HEK293T (cell line): ENCODE measurements at regions not wholly inside any gene's neighbourhood (a gene's known extent, or its start where the extent isn't known, plus 50 kb on each side); places are given as distances from the start of the nearest gene placed in this dataset.
A peak's percentile ranks its signal among the peaks of the same experiment; 100 is the strongest.
"Not testable (repeated sequence)": the region's sequence is repeated elsewhere in the genome, so short reads cannot be mapped to it uniquely, and the experiment has no call there.

Source experiments
- CTCF ChIA-PET: fragments of 350-600 bp; formaldehyde crosslinking; extraction: SDS; loops from one replicate; lab custom pipeline; 2021; ENCODE audit warnings: antibody characterized with exemption, inconsistent platforms; lab: Yijun Ruan, JAX
- POLR2A ChIA-PET: fragments of 350-600 bp; formaldehyde crosslinking; extraction: SDS; loops from one replicate; lab custom pipeline; 2020; ENCODE audit warnings: antibody characterized with exemption, inconsistent platforms; lab: Yijun Ruan, JAX
- DNase-seq: peaks from one replicate; pipeline ENCODE4 v3.0.0; 2012; ENCODE audit warnings: mixed read lengths; ENCODE audit errors: extremely low spot score
- ARNT ChIP-seq: fragments of 450-650 bp; IDR thresholded peaks from 2 replicates; pipeline ENCODE4 v1.6.1; 2017; ENCODE audit warnings: mild to moderate bottlenecking
- BHLHE40 ChIP-seq: fragments of 450-650 bp; IDR thresholded peaks from 2 replicates; pipeline ENCODE4 v1.6.1; 2016; ENCODE audit warnings: mild to moderate bottlenecking, moderate library complexity, borderline replicate concordance
- CTBP1 ChIP-seq: fragments of 450-650 bp; IDR thresholded peaks from 2 replicates; pipeline ENCODE4 v1.6.1; 2016; ENCODE audit warnings: borderline replicate concordance
- ELF4 ChIP-seq: fragments of 450-650 bp; IDR thresholded peaks from 2 replicates; pipeline ENCODE4 v1.6.1; 2017; ENCODE audit warnings: antibody characterized with exemption
- FOXA1 ChIP-seq: fragments of 450-650 bp; IDR thresholded peaks from 2 replicates; pipeline ENCODE4 v1.6.1; 2016; ENCODE audit warnings: mild to moderate bottlenecking
- FOXK2 ChIP-seq: fragments of 450-650 bp; IDR thresholded peaks from 2 replicates; pipeline ENCODE4 v1.6.1; 2016; ENCODE audit warnings: mild to moderate bottlenecking
- FOXM1 ChIP-seq: fragments of 450-650 bp; IDR thresholded peaks from 2 replicates; pipeline ENCODE4 v1.6.1; 2017; ENCODE audit warnings: mild to moderate bottlenecking, borderline replicate concordance
- HDGF ChIP-seq: fragments of 450-650 bp; IDR thresholded peaks from 2 replicates; pipeline ENCODE4 v1.6.1; 2017; ENCODE audit warnings: antibody characterized with exemption, borderline replicate concordance
- L3MBTL2 ChIP-seq: fragments of 450-650 bp; conservative IDR thresholded peaks from 2 replicates; pipeline ENCODE4 v1.6.1; 2016; ENCODE audit warnings: mild to moderate bottlenecking
- LEF1 ChIP-seq: fragments of 450-650 bp; IDR thresholded peaks from 2 replicates; pipeline ENCODE4 v1.6.1; 2017; ENCODE audit warnings: mild to moderate bottlenecking, borderline replicate concordance
- NFRKB ChIP-seq: fragments of 450-650 bp; IDR thresholded peaks from 2 replicates; pipeline ENCODE4 v1.6.1; 2016; ENCODE audit warnings: mild to moderate bottlenecking, moderate library complexity
- PKNOX1 ChIP-seq: fragments of 450-650 bp; IDR thresholded peaks from 2 replicates; pipeline ENCODE4 v1.6.1; 2016
- SP1 ChIP-seq: fragments of 450-650 bp; IDR thresholded peaks from 2 replicates; pipeline ENCODE4 v1.6.1; 2017
- SUZ12 ChIP-seq: fragments of 450-650 bp; IDR thresholded peaks from 2 replicates; pipeline ENCODE4 v1.6.1; 2016; ENCODE audit warnings: mild to moderate bottlenecking
- TARDBP ChIP-seq: fragments of 450-650 bp; IDR thresholded peaks from 2 replicates; pipeline ENCODE4 v1.6.1; 2016
- ZNF384 ChIP-seq: fragments of 450-650 bp; IDR thresholded peaks from 2 replicates; pipeline ENCODE4 v1.6.1; 2016

GRCh38 chr1:187985897-187986654 is 1157.3 kb downstream of the PLA2G4A start:
- CTCF ChIA-PET = no interaction called here
- POLR2A ChIA-PET = no interaction called here
- no peak for DNase-seq
- no peak for TF ChIP-seq FOXK2
- no peak for TF ChIP-seq ELF4
- no peak for TF ChIP-seq NFRKB
- no peak for TF ChIP-seq LEF1
- TF ChIP-seq CTBP1 = no peak
- TF ChIP-seq ZNF384 = no peak
- TF ChIP-seq FOXA1 = no peak
- no peak for TF ChIP-seq ARNT
- no peak for TF ChIP-seq L3MBTL2

- DNase-seq = no peak
- TF ChIP-seq ZNF384 (no peak), SP1 (no peak), CTBP1 (no peak), ELF4 (no peak), FOXK2 (no peak), SUZ12 (no peak), TARDBP (no peak)
- ChIA-PET CTCF (no interaction called here), POLR2A (no interaction called here)
These were observed 1158.6 kb downstream of the PLA2G4A start for GRCh38 chr1:187987236-187987776.

- TF ChIP-seq HDGF = no peak
- no peak for TF ChIP-seq CTBP1
- TF ChIP-seq LEF1 = no peak
- TF ChIP-seq FOXA1 = no peak
- TF ChIP-seq SP1 = no peak
- no peak for TF ChIP-seq ZNF384
- no peak for TF ChIP-seq PKNOX1
- TF ChIP-seq FOXM1 = no peak
- TF ChIP-seq ARNT = no peak
- ChIA-PET POLR2A (no interaction called here), CTCF (no interaction called here)
- DNase-seq = no peak
These were observed 1163.2 kb downstream of the PLA2G4A start for GRCh38 chr1:187991944-187992343.

GRCh38 chr1:187996780-187997179 is 1168.0 kb downstream of the PLA2G4A start:
- no peak for DNase-seq
- TF ChIP-seq ELF4 = no peak
- peak; percentile 77 for TF ChIP-seq PKNOX1
- no peak for TF ChIP-seq HDGF
- no peak for TF ChIP-seq ARNT
- ChIA-PET POLR2A (no interaction called here), CTCF (no interaction called here)

GRCh38 chr1:187999973-188000372 is 1171.2 kb downstream of the PLA2G4A start:
- POLR2A ChIA-PET = no interaction called here
- TF ChIP-seq FOXA1 (no peak), TARDBP (no peak), FOXM1 (no peak), L3MBTL2 (no peak), PKNOX1 (no peak), SP1 (no peak), ELF4 (no peak), CTBP1 (no peak), FOXK2 (no peak), ARNT (no peak), LEF1 (no peak), BHLHE40 (no peak), SUZ12 (no peak), HDGF (no peak), NFRKB (no peak), ZNF384 (no peak)
- no peak for DNase-seq
- CTCF ChIA-PET = no interaction called here

GRCh38 chr1:188003687-188004086 is 1174.9 kb downstream of the PLA2G4A start:
- CTCF ChIA-PET, DNase-seq, POLR2A ChIA-PET: not testable (repeated sequence)

GRCh38 chr1:188004849-188005248 is 1176.1 kb downstream of the PLA2G4A start:
- no peak for DNase-seq
- no peak for TF ChIP-seq TARDBP
- ChIA-PET POLR2A (no interaction called here), CTCF (no interaction called here)
